GM21529 (cell line): ENCODE measurements at regions not wholly inside any gene's neighbourhood (a gene's known extent, or its start where the extent isn't known, plus 50 kb on each side); places are given as distances from the start of the nearest gene placed in this dataset.
"Not testable (repeated sequence)": the region's sequence is repeated elsewhere in the genome, so short reads cannot be mapped to it uniquely, and the experiment has no call there.

Source experiments
- ATAC-seq: cut with Tn5 transposase; IDR thresholded peaks from one replicate; pipeline ENCODE4 v1.9.1; 2021; ENCODE audit not compliant: unreplicated experiment

- ATAC-seq, result no peak
These were observed 106.7 kb downstream of the LEPR start for GRCh38 chr1:65527190-65527589.

GRCh38 chr1:65527707-65528503, 107.4 kb downstream of the LEPR start:
- ATAC-seq, result no peak

- ATAC-seq, result no peak
These were observed 111.6 kb downstream of the LEPR start for GRCh38 chr1:65531972-65532570.

GRCh38 chr1:65535981-65536380, 115.5 kb downstream of the LEPR start:
- ATAC-seq, result no peak

GRCh38 chr1:65538086-65538485, 117.6 kb downstream of the LEPR start:
- ATAC-seq, result no peak

- no peak for ATAC-seq
These were observed 118.2 kb downstream of the LEPR start for GRCh38 chr1:65538664-65539063.

GRCh38 chr1:65539266-65540131, 119.0 kb downstream of the LEPR start:
- ATAC-seq, result no peak

- ATAC-seq, result no peak
These were observed 120.7 kb downstream of the LEPR start for GRCh38 chr1:65541161-65541560.

GRCh38 chr1:65541865-65542264, 121.4 kb downstream of the LEPR start:
- no peak for ATAC-seq

GRCh38 chr1:65542592-65542991, 122.1 kb downstream of the LEPR start:
- not testable (repeated sequence) for ATAC-seq

GRCh38 chr1:65550306-65551010, 130.0 kb downstream of the LEPR start:
- not testable (repeated sequence) for ATAC-seq

GRCh38 chr1:65552484-65552883, 132.0 kb downstream of the LEPR start:
- not testable (repeated sequence) for ATAC-seq

GRCh38 chr1:65554086-65554764, 133.8 kb downstream of the LEPR start:
- ATAC-seq, result not testable (repeated sequence)

GRCh38 chr1:65554829-65555228, 134.4 kb downstream of the LEPR start:
- ATAC-seq, result no peak

GRCh38 chr1:65558215-65558614, 137.7 kb downstream of the LEPR start:
- no peak for ATAC-seq

- no peak for ATAC-seq
These were observed 144.0 kb downstream of the LEPR start for GRCh38 chr1:65564493-65564892.

GRCh38 chr1:65568285-65568684, 147.8 kb downstream of the LEPR start:
- ATAC-seq, result no peak

GRCh38 chr1:65572701-65573421, 152.4 kb downstream of the LEPR start:
- no peak for ATAC-seq

GRCh38 chr1:65577278-65577677, 156.8 kb downstream of the LEPR start:
- no peak for ATAC-seq

- not testable (repeated sequence) for ATAC-seq
These were observed 157.5 kb downstream of the LEPR start for GRCh38 chr1:65577982-65578381.
